ENCODE measurements at regions not wholly inside any gene's neighbourhood (a gene's known extent, or its start where the extent isn't known, plus 50 kb on each side); places are given as distances from the start of the nearest gene placed in this dataset.
"Not testable (repeated sequence)": the region's sequence is repeated elsewhere in the genome, so short reads cannot be mapped to it uniquely, and the experiment has no call there.

GRCh38 chr6:81612136-81612535 lies 140.3 kb downstream of the TENT5A start:
- TF ChIP-seq ZFX (IDR thresholded peaks at IDR 0.05; ENCODE audit: borderline replicate concordance) = no peak
- no peak for TF ChIP-seq CTCF (IDR thresholded peaks at IDR 0.05)
- no peak overlapping the region for H3K27ac ChIP-seq

GRCh38 chr6:81609736-81610135 lies 142.7 kb downstream of the TENT5A start:
- no peak overlapping the region for H3K27ac ChIP-seq
- no peak for TF ChIP-seq ZFX (IDR thresholded peaks at IDR 0.05; ENCODE audit: borderline replicate concordance)
- TF ChIP-seq CTCF (IDR thresholded peaks at IDR 0.05) = no peak

GRCh38 chr6:81608776-81609175 lies 143.7 kb downstream of the TENT5A start:
- no peak for TF ChIP-seq ZFX (IDR thresholded peaks at IDR 0.05; ENCODE audit: borderline replicate concordance)
- TF ChIP-seq CTCF (IDR thresholded peaks at IDR 0.05) = no peak
- H3K27ac ChIP-seq = no peak overlapping the region

- TF ChIP-seq CTCF (IDR thresholded peaks at IDR 0.05) (no peak), ZFX (IDR thresholded peaks at IDR 0.05; ENCODE audit: borderline replicate concordance) (no peak)
- no peak overlapping the region for H3K27ac ChIP-seq
Observed at GRCh38 chr6:81606965-81607381, 145.5 kb downstream of the TENT5A start.

GRCh38 chr6:81605526-81605925 lies 147.0 kb downstream of the TENT5A start:
- no peak for TF ChIP-seq ZFX (IDR thresholded peaks at IDR 0.05; ENCODE audit: borderline replicate concordance)
- TF ChIP-seq CTCF (IDR thresholded peaks at IDR 0.05) = no peak
- no peak overlapping the region for H3K27ac ChIP-seq

DNA sequence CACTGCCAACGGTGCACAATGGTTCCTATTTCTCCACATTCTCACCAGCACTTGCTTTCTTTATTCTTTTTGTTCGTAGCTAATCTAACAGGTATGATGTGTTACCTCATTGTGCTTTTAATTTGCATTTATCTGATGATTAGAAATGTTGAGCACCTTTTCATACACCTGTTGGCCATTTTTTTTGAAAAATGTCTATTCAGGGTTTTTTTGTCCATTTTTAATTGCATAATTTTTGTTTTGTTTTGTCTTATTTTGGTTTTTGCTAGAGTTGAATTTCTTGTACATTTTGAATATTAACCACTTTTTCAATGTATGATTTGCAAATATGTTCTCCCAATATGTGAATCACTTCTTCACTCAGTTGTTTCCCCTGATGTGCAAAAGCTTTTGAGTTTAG lies 150.6 kb downstream of the TENT5A start:
- TF ChIP-seq CTCF (IDR thresholded peaks at IDR 0.05) (no peak), ZFX (IDR thresholded peaks at IDR 0.05; ENCODE audit: borderline replicate concordance) (no peak)
- no peak overlapping the region for H3K27ac ChIP-seq

- H3K27ac ChIP-seq = not testable (repeated sequence)
Observed at GRCh38 chr6:81600488-81600887, 152.0 kb downstream of the TENT5A start.

DNA sequence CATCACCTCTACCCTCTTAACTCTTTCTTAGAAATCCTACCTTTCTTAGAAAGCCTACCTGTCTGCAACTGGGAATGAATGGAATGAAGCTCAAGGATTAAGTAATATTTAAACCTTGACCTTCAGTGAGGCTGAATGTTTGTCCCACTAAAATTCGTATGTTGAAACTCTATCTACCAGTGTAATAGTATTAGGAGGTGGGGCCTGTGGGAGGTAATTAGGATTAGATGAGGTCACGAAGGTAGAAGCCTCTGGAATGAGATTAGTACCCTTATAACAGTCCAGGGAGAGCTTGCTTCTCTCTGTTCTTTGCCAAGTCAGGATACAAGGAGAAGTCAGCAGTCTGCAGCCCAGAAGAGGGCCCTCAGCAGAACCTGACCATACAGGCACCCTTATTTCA lies 158.0 kb downstream of the TENT5A start:
- TF ChIP-seq ZFX (IDR thresholded peaks at IDR 0.05; ENCODE audit: borderline replicate concordance) = no peak
- H3K27ac ChIP-seq = no peak overlapping the region

Measured in 22Rv1 (cell line).